ENCODE measurements at regions not wholly inside any gene's neighbourhood (a gene's known extent, or its start where the extent isn't known, plus 50 kb on each side); places are given as distances from the start of the nearest gene placed in this dataset.

GRCh38 chr5:106658150-106658549 is 1012.6 kb downstream of the EFNA5 start:
- H3K27ac ChIP-seq = peak overlapping the region; percentile 10; the same call in 1 of the 2 replicates
- no peaks in the 10 kb centered on the region for H3K9me3 ChIP-seq (ENCODE audit: low read depth, low read length)
- no peak overlapping the region for H3K9ac ChIP-seq (ENCODE audit: insufficient read length)
- no peak for DNase-seq (ENCODE audit: low read depth, low spot score)
- TF ChIP-seq EZH2 (IDR thresholded peaks at IDR 0.05) (no peak), FOXP2 (optimal IDR thresholded peaks at IDR 0.05; ENCODE audit: control extremely low read depth, extremely low read length, insufficient read depth) (no peak), POLR2AphosphoS5 (IDR thresholded peaks at IDR 0.05; ENCODE audit: borderline replicate concordance, low read depth, low read length) (no peak)
- no peaks in the 10 kb centered on the region for H3K36me3 ChIP-seq (ENCODE audit: insufficient read depth, low read length)
- no peak overlapping the region for H3K4me3 ChIP-seq

- Histone ChIP-seq H3K4me3 (no peak overlapping the region), H3K9me3 (ENCODE audit: low read depth, low read length) (no peaks in the 10 kb centered on the region), H3K9ac (ENCODE audit: insufficient read length) (no peak overlapping the region), H3K27ac (no peak overlapping the region), H3K36me3 (ENCODE audit: insufficient read depth, low read length) (no peaks in the 10 kb centered on the region)
- no peak for DNase-seq (ENCODE audit: low read depth, low spot score)
- TF ChIP-seq EZH2 (IDR thresholded peaks at IDR 0.05) = no peak
Observed at GRCh38 chr5:106656821-106657220, 1013.9 kb downstream of the EFNA5 start.

- H3K9me3 ChIP-seq (ENCODE audit: low read depth, low read length) = no peaks in the 10 kb centered on the region
- TF ChIP-seq POLR2AphosphoS5 (IDR thresholded peaks at IDR 0.05; ENCODE audit: borderline replicate concordance, low read depth, low read length) (no peak), FOXP2 (optimal IDR thresholded peaks at IDR 0.05; ENCODE audit: control extremely low read depth, extremely low read length, insufficient read depth) (no peak), EZH2 (IDR thresholded peaks at IDR 0.05) (no peak)
- DNase-seq (ENCODE audit: low read depth, low spot score) = no peak
Observed at GRCh38 chr5:106649031-106649430, 1021.7 kb downstream of the EFNA5 start.

GRCh38 chr5:106648401-106648800 is 1022.3 kb downstream of the EFNA5 start:
- no peak for TF ChIP-seq EZH2 (IDR thresholded peaks at IDR 0.05)
- no peaks in the 10 kb centered on the region for H3K36me3 ChIP-seq (ENCODE audit: insufficient read depth, low read length)
- H3K9ac ChIP-seq (ENCODE audit: insufficient read length) = no peak overlapping the region
- no peak overlapping the region for H3K27ac ChIP-seq
- H3K4me3 ChIP-seq = no peak overlapping the region
- no peaks in the 10 kb centered on the region for H3K9me3 ChIP-seq (ENCODE audit: low read depth, low read length)
- DNase-seq (ENCODE audit: low read depth, low spot score) = no peak

More at GRCh38 chr5:106649031-106649430, 1021.7 kb downstream of the EFNA5 start:
- Histone ChIP-seq H3K27ac (no peak overlapping the region), H3K4me3 (no peak overlapping the region), H3K9ac (ENCODE audit: insufficient read length) (no peak overlapping the region), H3K36me3 (ENCODE audit: insufficient read depth, low read length) (no peaks in the 10 kb centered on the region)

GRCh38 chr5:106646106-106646505 is 1024.6 kb downstream of the EFNA5 start:
- no peak for DNase-seq (ENCODE audit: low read depth, low spot score)
- Histone ChIP-seq H3K27ac (no peak overlapping the region), H3K9ac (ENCODE audit: insufficient read length) (no peak overlapping the region), H3K4me3 (no peak overlapping the region), H3K9me3 (ENCODE audit: low read depth, low read length) (no peaks in the 10 kb centered on the region), H3K36me3 (ENCODE audit: insufficient read depth, low read length) (no peaks in the 10 kb centered on the region)
- TF ChIP-seq EZH2 (IDR thresholded peaks at IDR 0.05) (no peak), POLR2AphosphoS5 (IDR thresholded peaks at IDR 0.05; ENCODE audit: borderline replicate concordance, low read depth, low read length) (no peak), FOXP2 (optimal IDR thresholded peaks at IDR 0.05; ENCODE audit: control extremely low read depth, extremely low read length, insufficient read depth) (no peak)

- DNase-seq (ENCODE audit: low read depth, low spot score) = no peak
- Histone ChIP-seq H3K27ac (no peak overlapping the region), H3K9me3 (ENCODE audit: low read depth, low read length) (no peaks in the 10 kb centered on the region), H3K4me3 (no peak overlapping the region), H3K36me3 (ENCODE audit: insufficient read depth, low read length) (no peaks in the 10 kb centered on the region), H3K9ac (ENCODE audit: insufficient read length) (no peak overlapping the region)
- TF ChIP-seq FOXP2 (optimal IDR thresholded peaks at IDR 0.05; ENCODE audit: control extremely low read depth, extremely low read length, insufficient read depth) (no peak), POLR2AphosphoS5 (IDR thresholded peaks at IDR 0.05; ENCODE audit: borderline replicate concordance, low read depth, low read length) (no peak), EZH2 (IDR thresholded peaks at IDR 0.05) (no peak)
Observed at GRCh38 chr5:106640511-106640910, 1030.2 kb downstream of the EFNA5 start.

GRCh38 chr5:106639488-106639887 is 1031.2 kb downstream of the EFNA5 start:
- no peaks in the 10 kb centered on the region for H3K9me3 ChIP-seq (ENCODE audit: low read depth, low read length)
- no peak overlapping the region for H3K27ac ChIP-seq
- TF ChIP-seq EZH2 (IDR thresholded peaks at IDR 0.05) (no peak), FOXP2 (optimal IDR thresholded peaks at IDR 0.05; ENCODE audit: control extremely low read depth, extremely low read length, insufficient read depth) (no peak), POLR2AphosphoS5 (IDR thresholded peaks at IDR 0.05; ENCODE audit: borderline replicate concordance, low read depth, low read length) (no peak)
- no peaks in the 10 kb centered on the region for H3K36me3 ChIP-seq (ENCODE audit: insufficient read depth, low read length)
- DNase-seq (ENCODE audit: low read depth, low spot score) = no peak
- no peak overlapping the region for H3K9ac ChIP-seq (ENCODE audit: insufficient read length)
- no peak overlapping the region for H3K4me3 ChIP-seq

- Histone ChIP-seq H3K9ac (ENCODE audit: insufficient read length) (no peak overlapping the region), H3K36me3 (ENCODE audit: insufficient read depth, low read length) (no peaks in the 10 kb centered on the region), H3K9me3 (ENCODE audit: low read depth, low read length) (no peaks in the 10 kb centered on the region), H3K27ac (no peak overlapping the region), H3K4me3 (no peak overlapping the region)
- no peak for TF ChIP-seq FOXP2 (optimal IDR thresholded peaks at IDR 0.05; ENCODE audit: control extremely low read depth, extremely low read length, insufficient read depth)
- no peak for TF ChIP-seq POLR2AphosphoS5 (IDR thresholded peaks at IDR 0.05; ENCODE audit: borderline replicate concordance, low read depth, low read length)
- no peak for TF ChIP-seq EZH2 (IDR thresholded peaks at IDR 0.05)
- DNase-seq (ENCODE audit: low read depth, low spot score) = no peak
Observed at GRCh38 chr5:106637275-106637674, 1033.5 kb downstream of the EFNA5 start.

- Histone ChIP-seq H3K27ac (peak overlapping the region; percentile 76; the same call in 1 of the 2 replicates), H3K36me3 (ENCODE audit: insufficient read depth, low read length) (no peaks in the 10 kb centered on the region), H3K4me3 (peak overlapping the region; percentile 44), H3K9ac (ENCODE audit: insufficient read length) (peak overlapping the region; percentile 23), H3K9me3 (ENCODE audit: low read depth, low read length) (no peaks in the 10 kb centered on the region)
- no peak for DNase-seq (ENCODE audit: low read depth, low spot score)
- TF ChIP-seq EZH2 (IDR thresholded peaks at IDR 0.05) (no peak), FOXP2 (optimal IDR thresholded peaks at IDR 0.05; ENCODE audit: control extremely low read depth, extremely low read length, insufficient read depth) (no peak), POLR2AphosphoS5 (IDR thresholded peaks at IDR 0.05; ENCODE audit: borderline replicate concordance, low read depth, low read length) (no peak)
Observed at GRCh38 chr5:106634375-106634774, 1036.4 kb downstream of the EFNA5 start.

All from SK-N-MC (cell line).